HUDEP-2 (cell line): ENCODE measurements at regions not wholly inside any gene's neighbourhood (a gene's known extent, or its start where the extent isn't known, plus 50 kb on each side); places are given as distances from the start of the nearest gene placed in this dataset.
"Not testable (repeated sequence)": the region's sequence is repeated elsewhere in the genome, so short reads cannot be mapped to it uniquely, and the experiment has no call there.

Experiments
- DNase-seq, 76 experiments: peaks; one replicate each; lab custom pipeline; 2025; ENCODE audit not compliant: unreplicated experiment in 76 of 76; lab: John Stamatoyannopoulos, UW

GRCh38 chr5:87572090-87572489, 159.4 kb upstream of the CCNH start:
- DNase-seq: no peak

GRCh38 chr5:87570366-87570765, 157.6 kb upstream of the CCNH start:
- DNase-seq: no peak

- DNase-seq: no peak
Measured at GRCh38 chr5:87562068-87562467, 149.3 kb upstream of the CCNH start.

GRCh38 chr5:87560528-87560927, 147.8 kb upstream of the CCNH start:
- no peak for DNase-seq

GRCh38 chr5:87551911-87552310, 139.2 kb upstream of the CCNH start:
- no peak for DNase-seq

- no peak for DNase-seq
Measured at GRCh38 chr5:87541676-87542075, 128.9 kb upstream of the CCNH start.

GRCh38 chr5:87541033-87541432, 128.3 kb upstream of the CCNH start:
- DNase-seq: peak in 59 of 76 experiments; percentile 2 to 63 (median 26)

GRCh38 chr5:87539839-87540238, 127.1 kb upstream of the CCNH start:
- no peak for DNase-seq

- DNase-seq: no peak
Measured at GRCh38 chr5:87536365-87536764, 123.6 kb upstream of the CCNH start.

- DNase-seq: no peak
Measured at GRCh38 chr5:87535706-87536105, 123.0 kb upstream of the CCNH start.

GRCh38 chr5:87529486-87530076, 116.9 kb upstream of the CCNH start:
- no peak for DNase-seq

- DNase-seq: no peak
Measured at GRCh38 chr5:87526131-87526530, 113.4 kb upstream of the CCNH start.

- DNase-seq: no peak
Measured at GRCh38 chr5:87524217-87524616, 111.5 kb upstream of the CCNH start.

- not testable (repeated sequence) for DNase-seq
Measured at GRCh38 chr5:87511778-87512177, 99.0 kb upstream of the CCNH start.

- DNase-seq: no peak
Measured at GRCh38 chr5:87503004-87503403, 90.3 kb upstream of the CCNH start.

GRCh38 chr5:87499478-87500410, 87.0 kb upstream of the CCNH start:
- DNase-seq: no peak
